Osteoblast (primary cell): ENCODE measurements at regions not wholly inside any gene's neighbourhood (a gene's known extent, or its start where the extent isn't known, plus 50 kb on each side); places are given as distances from the start of the nearest gene placed in this dataset.

Source experiments
- DNase-seq: peaks from one replicate; pipeline ENCODE4 v3.0.0; 2011; ENCODE audit warnings: low spot score, mixed read lengths; ENCODE audit not compliant: insufficient read length; ENCODE audit errors: missing footprints
- H2AFZ ChIP-seq: 2 replicates; pipeline ENCODE4 v1.6.0; 2011; ENCODE audit warnings: mild to moderate bottlenecking, low read length
- H3K27ac ChIP-seq: 2 replicates; pipeline ENCODE4 v1.5.1; 2011; ENCODE audit warnings: mild to moderate bottlenecking, low read depth, low read length, moderate library complexity
- H3K27me3 ChIP-seq: 2 replicates; pipeline ENCODE4 v1.6.0; 2012; ENCODE audit warnings: mild to moderate bottlenecking, control low read depth, inconsistent platforms, low read length, moderate library complexity; ENCODE audit not compliant: insufficient read depth
- H3K36me3 ChIP-seq: 2 replicates; pipeline ENCODE4 v1.5.1; 2011; ENCODE audit warnings: mild to moderate bottlenecking, low read length, control low read depth, moderate library complexity; ENCODE audit not compliant: insufficient read depth
- H3K4me1 ChIP-seq: 2 replicates; pipeline ENCODE4 v1.5.1; 2011; ENCODE audit warnings: mild to moderate bottlenecking, low read length, control low read depth, moderate library complexity; ENCODE audit not compliant: insufficient read depth
- H3K4me2 ChIP-seq: 2 replicates; pipeline ENCODE4 v1.6.0; 2011; ENCODE audit warnings: mild to moderate bottlenecking, low read length; ENCODE audit not compliant: insufficient read depth
- H3K4me3 ChIP-seq: fragments of 200-600 bp; sonication (generic); 3 replicates; pipeline ENCODE4 v1.5.1; 2012; ENCODE audit warnings: mild to moderate bottlenecking, low read length, inconsistent platforms; ENCODE audit not compliant: insufficient read depth
- H3K79me2 ChIP-seq: 2 replicates; pipeline ENCODE4 v1.6.0; 2012; ENCODE audit warnings: mild to moderate bottlenecking, low read length, control low read depth, inconsistent platforms; ENCODE audit not compliant: insufficient read depth
- H3K9me3 ChIP-seq: 2 replicates; pipeline ENCODE4 v1.5.1; 2011; ENCODE audit warnings: low read depth, low read length, control low read depth
- H4K20me1 ChIP-seq: 2 replicates; pipeline ENCODE4 v1.6.0; 2012; ENCODE audit warnings: mild to moderate bottlenecking, low read length, control low read depth; ENCODE audit not compliant: insufficient read depth
- CTCF ChIP-seq: IDR thresholded peaks from 2 replicates; pipeline ENCODE4 v1.5.1; 2011; ENCODE audit warnings: mild to moderate bottlenecking, low read depth, low read length, moderate library complexity; ENCODE audit errors: extremely low read depth

GRCh38 chr15:66865622-66866611 lies 163.9 kb downstream of the SMAD6 start:
- H3K36me3 ChIP-seq, result no peaks in the 10 kb centered on the region
- H3K4me2 ChIP-seq, result no peak overlapping the region
- H3K27ac ChIP-seq, result no peak overlapping the region
- no peaks in the 10 kb centered on the region for H3K27me3 ChIP-seq
- no peak for TF ChIP-seq CTCF
- H3K79me2 ChIP-seq, result peaks cover 17% of the 10 kb centered on the region
- H3K4me1 ChIP-seq, result peaks cover 20% of the 10 kb centered on the region
- DNase-seq, result no peak
- H2AFZ ChIP-seq, result no peak overlapping the region
- H4K20me1 ChIP-seq, result no peaks in the 10 kb centered on the region
- H3K9me3 ChIP-seq, result no peaks in the 10 kb centered on the region
- H3K4me3 ChIP-seq, result no peak overlapping the region

- Histone ChIP-seq H3K9me3 (no peaks in the 10 kb centered on the region), H3K4me3 (no peak overlapping the region), H3K4me1 (peaks cover 18% of the 10 kb centered on the region), H3K36me3 (no peaks in the 10 kb centered on the region), H3K27me3 (no peaks in the 10 kb centered on the region), H3K27ac (no peak overlapping the region), H3K4me2 (no peak overlapping the region), H2AFZ (no peak overlapping the region), H4K20me1 (no peaks in the 10 kb centered on the region), H3K79me2 (peaks cover 13% of the 10 kb centered on the region)
- DNase-seq, result no peak
- no peak for TF ChIP-seq CTCF
Measured at GRCh38 chr15:66866656-66867055, 164.6 kb downstream of the SMAD6 start.

- Histone ChIP-seq H3K27me3 (no peaks in the 10 kb centered on the region), H3K9me3 (no peaks in the 10 kb centered on the region), H2AFZ (no peak overlapping the region), H3K36me3 (no peaks in the 10 kb centered on the region), H3K4me1 (no peaks in the 10 kb centered on the region), H4K20me1 (no peaks in the 10 kb centered on the region), H3K4me3 (no peak overlapping the region), H3K4me2 (no peak overlapping the region), H3K79me2 (peaks cover 5% of the 10 kb centered on the region), H3K27ac (no peak overlapping the region)
- DNase-seq, result no peak
- TF ChIP-seq CTCF, result no peak
Measured at GRCh38 chr15:66868918-66869317, 166.9 kb downstream of the SMAD6 start.

GRCh38 chr15:66870880-66871388 lies 168.9 kb downstream of the SMAD6 start:
- no peak overlapping the region for H3K27ac ChIP-seq
- no peaks in the 10 kb centered on the region for H3K9me3 ChIP-seq
- no peak overlapping the region for H3K4me3 ChIP-seq
- no peaks in the 10 kb centered on the region for H3K27me3 ChIP-seq
- DNase-seq, result no peak
- H4K20me1 ChIP-seq, result no peaks in the 10 kb centered on the region
- no peak overlapping the region for H3K4me2 ChIP-seq
- no peak for TF ChIP-seq CTCF
- H3K79me2 ChIP-seq, result no peaks in the 10 kb centered on the region
- no peaks in the 10 kb centered on the region for H3K36me3 ChIP-seq
- no peak overlapping the region for H2AFZ ChIP-seq
- H3K4me1 ChIP-seq, result no peaks in the 10 kb centered on the region
